ENCODE measurements at regions not wholly inside any gene's neighbourhood (a gene's known extent, or its start where the extent isn't known, plus 50 kb on each side); places are given as distances from the start of the nearest gene placed in this dataset.
"Not testable (repeated sequence)": the region's sequence is repeated elsewhere in the genome, so short reads cannot be mapped to it uniquely, and the experiment has no call there.

GRCh38 chr14:38556252-38556651 lies 300.4 kb upstream of the CLEC14A start:
- no peak for DNase-seq (ENCODE audit: low read depth)
- TF ChIP-seq CTCF (IDR thresholded peaks at IDR 0.05; ENCODE audit: insufficient read depth, low read depth, low read length, missing control alignments), result no peak
- H3K4me3 ChIP-seq (ENCODE audit: low read length), result no peak overlapping the region

GRCh38 chr14:38554026-38554425 lies 298.1 kb upstream of the CLEC14A start:
- H3K4me3 ChIP-seq (ENCODE audit: low read length), result no peak overlapping the region
- DNase-seq (ENCODE audit: low read depth), result no peak
- no peak for TF ChIP-seq CTCF (IDR thresholded peaks at IDR 0.05; ENCODE audit: insufficient read depth, low read depth, low read length, missing control alignments)

GRCh38 chr14:38553586-38553985 lies 297.7 kb upstream of the CLEC14A start:
- no peak for DNase-seq (ENCODE audit: low read depth)
- TF ChIP-seq CTCF (IDR thresholded peaks at IDR 0.05; ENCODE audit: insufficient read depth, low read depth, low read length, missing control alignments), result no peak
- no peak overlapping the region for H3K4me3 ChIP-seq (ENCODE audit: low read length)

- no peak for TF ChIP-seq CTCF (IDR thresholded peaks at IDR 0.05; ENCODE audit: insufficient read depth, low read depth, low read length, missing control alignments)
- DNase-seq (ENCODE audit: low read depth), result no peak
- H3K4me3 ChIP-seq (ENCODE audit: low read length), result no peak overlapping the region
Observed at GRCh38 chr14:38549564-38549963, 293.7 kb upstream of the CLEC14A start.

GRCh38 chr14:38547961-38548490 lies 292.1 kb upstream of the CLEC14A start:
- TF ChIP-seq CTCF (IDR thresholded peaks at IDR 0.05; ENCODE audit: insufficient read depth, low read depth, low read length, missing control alignments), result no peak
- DNase-seq (ENCODE audit: low read depth), result no peak
- H3K4me3 ChIP-seq (ENCODE audit: low read length), result no peak overlapping the region

- no peak for DNase-seq (ENCODE audit: low read depth)
- no peak for TF ChIP-seq CTCF (IDR thresholded peaks at IDR 0.05; ENCODE audit: insufficient read depth, low read depth, low read length, missing control alignments)
- H3K4me3 ChIP-seq (ENCODE audit: low read length), result no peak overlapping the region
Observed at GRCh38 chr14:38546932-38547551, 291.1 kb upstream of the CLEC14A start.

GRCh38 chr14:38544776-38545175 lies 288.9 kb upstream of the CLEC14A start:
- no peak for DNase-seq (ENCODE audit: low read depth)
- no peak for TF ChIP-seq CTCF (IDR thresholded peaks at IDR 0.05; ENCODE audit: insufficient read depth, low read depth, low read length, missing control alignments)
- no peak overlapping the region for H3K4me3 ChIP-seq (ENCODE audit: low read length)

- H3K4me3 ChIP-seq (ENCODE audit: low read length); DNase-seq (ENCODE audit: low read depth): not testable (repeated sequence)
Observed at GRCh38 chr14:38543851-38544250, 288.0 kb upstream of the CLEC14A start.

GRCh38 chr14:38538053-38538452 lies 282.2 kb upstream of the CLEC14A start:
- DNase-seq (ENCODE audit: low read depth); H3K4me3 ChIP-seq (ENCODE audit: low read length): not testable (repeated sequence)
